ENCODE measurements at regions not wholly inside any gene's neighbourhood (a gene's known extent, or its start where the extent isn't known, plus 50 kb on each side); places are given as distances from the start of the nearest gene placed in this dataset.

- TF ChIP-seq CTCF (IDR thresholded peaks at IDR 0.05) (peak; percentile 72), REST (IDR thresholded peaks at IDR 0.05; ENCODE audit: insufficient read depth in 1 of 2, low read depth in 2 of 2, low read length in 1 of 2) (no peak), POLR2AphosphoS5 (IDR thresholded peaks at IDR 0.05; ENCODE audit: low read depth, low read length) (no peak), TCF7L2 (IDR thresholded peaks at IDR 0.05; ENCODE audit: low read depth, low read length) (no peak), SIN3A (IDR thresholded peaks at IDR 0.05; ENCODE audit: borderline replicate concordance, insufficient read depth, low read depth, low read length) (no peak)
Observed at GRCh38 chr2:168336786-168337388, 89.5 kb upstream of the STK39 start.

All from Panc1 (cell line).